ENCODE measurements at regions not wholly inside any gene's neighbourhood (a gene's known extent, or its start where the extent isn't known, plus 50 kb on each side); places are given as distances from the start of the nearest gene placed in this dataset.

DNA sequence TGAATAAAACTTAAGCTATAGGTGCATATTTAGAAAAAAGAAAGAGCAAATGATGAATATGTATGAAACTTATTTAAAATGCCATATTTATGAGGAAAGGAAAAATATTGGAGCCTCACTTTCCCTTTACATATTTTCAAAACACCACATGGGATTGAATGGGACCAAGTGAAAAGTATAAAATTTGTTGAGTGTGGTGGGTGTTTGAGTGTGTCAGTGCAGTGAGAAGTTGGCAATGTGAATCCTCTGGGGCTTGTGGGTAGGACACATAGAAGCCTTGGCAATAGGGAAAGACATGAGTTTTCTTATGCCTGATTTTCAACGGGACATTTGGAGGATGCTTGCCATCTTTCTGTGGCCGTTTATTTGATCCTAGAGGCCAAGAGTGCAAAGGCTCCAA lies 502.2 kb upstream of the CELF4 start:
- no peak overlapping the region for H3K27ac ChIP-seq
- 80% methylated on average over 2 of the region's 2 CpGs for whole genome bisulfite sequencing
- no peaks in the 10 kb centered on the region for H3K36me3 ChIP-seq
- H3K27me3 ChIP-seq: no peaks in the 10 kb centered on the region
- H3K4me1 ChIP-seq: no peaks in the 10 kb centered on the region
- H3K4me3 ChIP-seq: no peak overlapping the region
- TF ChIP-seq POLR2AphosphoS5 (IDR thresholded peaks at IDR 0.05): no peak
- no peak for TF ChIP-seq POLR2A (IDR thresholded peaks at IDR 0.05)
- no peak for TF ChIP-seq EP300 (IDR thresholded peaks at IDR 0.05)
- TF ChIP-seq, protein P1, sequence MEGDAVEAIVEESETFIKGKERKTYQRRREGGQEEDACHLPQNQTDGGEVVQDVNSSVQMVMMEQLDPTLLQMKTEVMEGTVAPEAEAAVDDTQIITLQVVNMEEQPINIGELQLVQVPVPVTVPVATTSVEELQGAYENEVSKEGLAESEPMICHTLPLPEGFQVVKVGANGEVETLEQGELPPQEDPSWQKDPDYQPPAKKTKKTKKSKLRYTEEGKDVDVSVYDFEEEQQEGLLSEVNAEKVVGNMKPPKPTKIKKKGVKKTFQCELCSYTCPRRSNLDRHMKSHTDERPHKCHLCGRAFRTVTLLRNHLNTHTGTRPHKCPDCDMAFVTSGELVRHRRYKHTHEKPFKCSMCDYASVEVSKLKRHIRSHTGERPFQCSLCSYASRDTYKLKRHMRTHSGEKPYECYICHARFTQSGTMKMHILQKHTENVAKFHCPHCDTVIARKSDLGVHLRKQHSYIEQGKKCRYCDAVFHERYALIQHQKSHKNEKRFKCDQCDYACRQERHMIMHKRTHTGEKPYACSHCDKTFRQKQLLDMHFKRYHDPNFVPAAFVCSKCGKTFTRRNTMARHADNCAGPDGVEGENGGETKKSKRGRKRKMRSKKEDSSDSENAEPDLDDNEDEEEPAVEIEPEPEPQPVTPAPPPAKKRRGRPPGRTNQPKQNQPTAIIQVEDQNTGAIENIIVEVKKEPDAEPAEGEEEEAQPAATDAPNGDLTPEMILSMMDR (IDR thresholded peaks at IDR 0.05): no peak
- no peak for DNase-seq (ENCODE audit: low spot score in 2 of 2)
- no peaks in the 10 kb centered on the region for H3K9me3 ChIP-seq

- Histone ChIP-seq H3K4me3 (no peak overlapping the region), H3K4me1 (no peaks in the 10 kb centered on the region), H3K36me3 (no peaks in the 10 kb centered on the region), H3K27me3 (no peaks in the 10 kb centered on the region), H3K9me3 (no peaks in the 10 kb centered on the region), H3K27ac (no peak overlapping the region)
- TF ChIP-seq POLR2AphosphoS5 (IDR thresholded peaks at IDR 0.05): no peak
- TF ChIP-seq POLR2A (IDR thresholded peaks at IDR 0.05): no peak
- TF ChIP-seq, protein P1 (IDR thresholded peaks at IDR 0.05): no peak
- TF ChIP-seq EP300 (IDR thresholded peaks at IDR 0.05): no peak
- no peak for DNase-seq (ENCODE audit: low spot score in 2 of 2)
- WGBS: 81% methylated on average over 1 of the region's 1 CpG
Observed at GRCh38 chr18:38067086-38067485, 501.5 kb upstream of the CELF4 start.

- Histone ChIP-seq H3K27ac (no peak overlapping the region), H3K4me3 (no peak overlapping the region), H3K36me3 (no peaks in the 10 kb centered on the region), H3K9me3 (no peaks in the 10 kb centered on the region), H3K4me1 (no peaks in the 10 kb centered on the region), H3K27me3 (no peaks in the 10 kb centered on the region)
- 60% methylated on average over 3 of the region's 3 CpGs for WGBS
- DNase-seq (ENCODE audit: low spot score in 2 of 2): no peak
- TF ChIP-seq POLR2A (IDR thresholded peaks at IDR 0.05) (no peak), POLR2AphosphoS5 (IDR thresholded peaks at IDR 0.05) (no peak), EP300 (IDR thresholded peaks at IDR 0.05) (no peak)
- TF ChIP-seq, protein P1 (IDR thresholded peaks at IDR 0.05): no peak
Observed at GRCh38 chr18:38052879-38053590, 487.4 kb upstream of the CELF4 start.

GRCh38 chr18:38047820-38048219 lies 482.2 kb upstream of the CELF4 start:
- WGBS: 66% methylated on average over 3 of the region's 3 CpGs
- TF ChIP-seq POLR2A (IDR thresholded peaks at IDR 0.05): no peak
- TF ChIP-seq POLR2AphosphoS5 (IDR thresholded peaks at IDR 0.05): no peak
- no peak for TF ChIP-seq EP300 (IDR thresholded peaks at IDR 0.05)
- TF ChIP-seq, protein P1 (IDR thresholded peaks at IDR 0.05): no peak
- Histone ChIP-seq H3K4me3 (no peak overlapping the region), H3K9me3 (no peaks in the 10 kb centered on the region), H3K27ac (no peak overlapping the region), H3K36me3 (no peaks in the 10 kb centered on the region), H3K4me1 (no peaks in the 10 kb centered on the region), H3K27me3 (no peaks in the 10 kb centered on the region)
- DNase-seq (ENCODE audit: low spot score in 2 of 2): no peak

DNA sequence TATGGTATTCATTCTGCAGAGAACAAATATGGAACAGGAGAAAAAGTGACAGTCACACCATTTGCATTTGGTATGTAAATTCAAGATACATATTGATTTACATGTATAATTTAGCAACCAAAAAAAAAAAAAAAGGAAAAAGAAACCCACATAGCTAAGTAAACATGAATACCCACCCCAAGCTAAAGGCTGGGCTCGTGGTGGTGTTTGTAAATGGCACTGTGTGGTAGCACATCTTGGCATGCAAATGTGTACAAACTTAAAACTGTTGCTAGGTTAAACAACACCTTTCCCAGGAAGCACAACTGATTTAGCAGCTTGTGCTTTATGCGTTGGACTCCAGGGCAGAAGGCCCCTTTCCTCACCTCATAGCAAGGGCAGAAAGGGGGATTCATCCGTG lies 481.1 kb upstream of the CELF4 start:
- WGBS: 88% methylated on average over 3 of the region's 3 CpGs
- H3K4me1 ChIP-seq: no peaks in the 10 kb centered on the region
- H3K9me3 ChIP-seq: no peaks in the 10 kb centered on the region
- H3K36me3 ChIP-seq: no peaks in the 10 kb centered on the region
- H3K27ac ChIP-seq: no peak overlapping the region
- TF ChIP-seq POLR2AphosphoS5 (IDR thresholded peaks at IDR 0.05) (no peak), EP300 (IDR thresholded peaks at IDR 0.05) (no peak)
- TF ChIP-seq, protein P1 (IDR thresholded peaks at IDR 0.05): no peak
- no peak overlapping the region for H3K4me3 ChIP-seq
- DNase-seq (ENCODE audit: low spot score in 2 of 2): no peak
- H3K27me3 ChIP-seq: no peaks in the 10 kb centered on the region
